ENCODE measurements at regions not wholly inside any gene's neighbourhood (a gene's known extent, or its start where the extent isn't known, plus 50 kb on each side); places are given as distances from the start of the nearest gene placed in this dataset.
"Not testable (repeated sequence)": the region's sequence is repeated elsewhere in the genome, so short reads cannot be mapped to it uniquely, and the experiment has no call there.

GRCh38 chr4:105068516-105068915, 78.2 kb upstream of the TET2 start:
- ChIA-PET CTCF (interaction anchor here (0.6 kb wide), 1 partner anchor 216 kb away, joined by 5 read pairs; no protein-coding TSS in a partner anchor), POLR2A (ENCODE audit: low non-redundant PET) (no interaction called here)
- DNase-seq (ENCODE audit: low spot score) = no peak
- TF ChIP-seq CTCF (conservative IDR thresholded peaks at IDR 0.05; ENCODE audit: low read depth) = no peak
- H3K27ac ChIP-seq = no peak overlapping the region

- CTCF ChIA-PET; DNase-seq (ENCODE audit: low spot score); POLR2A ChIA-PET (ENCODE audit: low non-redundant PET); H3K27ac ChIP-seq: not testable (repeated sequence)
These were observed 74.6 kb upstream of the TET2 start for GRCh38 chr4:105072095-105072494.

GRCh38 chr4:105074097-105074496, 72.6 kb upstream of the TET2 start:
- CTCF ChIA-PET = no interaction called here
- POLR2A ChIA-PET (ENCODE audit: low non-redundant PET) = no interaction called here
- no peak overlapping the region for H3K27ac ChIP-seq
- DNase-seq (ENCODE audit: low spot score) = no peak
- no peak for TF ChIP-seq CTCF (conservative IDR thresholded peaks at IDR 0.05; ENCODE audit: low read depth)

DNA sequence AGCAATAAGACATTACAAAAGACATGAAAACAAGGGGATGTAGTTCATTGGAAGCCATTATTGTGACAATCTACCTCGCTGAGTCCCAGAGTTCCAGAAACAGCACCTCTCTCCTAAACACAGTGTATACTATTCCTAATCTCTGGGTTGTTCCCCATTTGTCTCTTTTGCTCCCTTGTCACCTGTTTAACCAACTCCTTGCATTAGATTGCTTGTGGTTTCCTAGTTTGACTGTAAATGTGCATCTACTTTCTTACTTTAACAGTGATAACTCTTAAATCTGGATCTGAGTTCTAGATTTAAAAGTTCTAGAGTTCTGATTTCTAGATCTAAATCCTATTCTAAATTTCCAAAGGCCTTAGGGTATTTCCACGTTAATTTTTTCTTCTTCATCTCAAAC, 71.6 kb upstream of the TET2 start:
- no peak overlapping the region for H3K27ac ChIP-seq
- no peak for DNase-seq (ENCODE audit: low spot score)
- POLR2A ChIA-PET (ENCODE audit: low non-redundant PET) = no interaction called here
- CTCF ChIA-PET = no interaction called here
- no peak for TF ChIP-seq CTCF (conservative IDR thresholded peaks at IDR 0.05; ENCODE audit: low read depth)

DNA sequence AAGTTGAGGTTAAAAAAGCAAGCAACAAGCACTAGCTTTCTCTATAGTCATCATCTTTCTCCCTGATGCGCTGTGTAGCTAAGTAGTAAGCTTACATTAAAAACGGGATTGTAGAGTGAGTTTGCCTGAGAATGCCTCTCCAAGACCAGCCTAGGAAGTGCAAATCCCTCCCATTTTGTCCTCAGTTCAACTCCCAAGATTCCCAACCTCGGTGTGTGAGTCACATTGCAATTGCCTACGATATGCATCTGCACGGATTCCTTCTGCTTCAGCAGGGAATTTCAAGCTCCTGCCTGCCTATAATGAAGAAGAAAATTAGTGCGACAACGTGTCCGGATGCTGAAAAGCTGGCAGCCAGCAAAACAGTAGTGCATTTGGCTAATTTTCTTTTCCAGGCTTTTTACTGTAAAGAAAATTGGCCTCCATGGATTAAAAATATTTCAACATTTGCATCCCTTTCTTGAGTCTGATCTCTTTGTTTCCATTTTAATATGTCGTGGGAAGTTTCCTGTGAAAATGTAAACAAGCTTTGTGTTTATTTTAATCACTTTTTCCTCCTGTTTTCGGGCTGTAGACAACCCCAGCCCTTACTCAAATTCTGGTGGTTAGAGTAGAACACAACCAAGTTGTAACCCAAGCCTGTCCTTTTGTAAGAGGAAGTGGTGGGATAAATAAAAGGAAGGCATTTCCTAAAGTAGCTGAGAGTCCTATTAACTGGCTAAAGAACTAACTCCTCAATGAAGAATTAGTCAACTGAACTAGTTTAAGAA, 58.4 kb upstream of the TET2 start:
- CTCF ChIA-PET = interaction anchor here (0.8 kb wide), 1 partner anchor 47 kb away, joined by 4 read pairs; no protein-coding TSS in a partner anchor
- peak; percentile 59 for DNase-seq (ENCODE audit: low spot score)
- peak overlapping the region; percentile 63; the same call in 1 of the 2 replicates for H3K27ac ChIP-seq
- no peak for TF ChIP-seq CTCF (conservative IDR thresholded peaks at IDR 0.05; ENCODE audit: low read depth)
- POLR2A ChIA-PET (ENCODE audit: low non-redundant PET) = interaction anchor here (0.5 to 0.8 kb wide), 2 partner anchors 11 to 21 kb away, joined by 3 read pairs; no protein-coding TSS in a partner anchor

DNA sequence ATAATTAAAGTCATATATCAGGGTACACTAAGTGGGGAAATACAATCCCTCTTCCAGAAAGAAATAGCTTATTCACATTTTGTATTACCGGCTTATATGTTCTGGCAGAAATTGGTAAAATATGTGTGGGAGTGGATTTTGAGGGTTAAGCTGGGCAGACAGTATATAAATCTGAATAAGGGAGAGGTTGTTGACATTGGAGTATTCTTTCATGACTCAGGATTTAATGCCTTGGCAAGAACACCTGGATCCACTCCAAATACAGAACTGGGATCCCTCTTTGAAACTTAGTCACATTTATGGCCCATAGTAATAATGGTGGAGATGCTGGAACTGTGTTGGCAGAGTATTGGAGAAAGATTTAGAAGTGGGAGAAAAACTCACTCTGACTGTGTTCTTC, 54.3 kb upstream of the TET2 start:
- CTCF ChIA-PET = no interaction called here
- no peak for TF ChIP-seq CTCF (conservative IDR thresholded peaks at IDR 0.05; ENCODE audit: low read depth)
- POLR2A ChIA-PET (ENCODE audit: low non-redundant PET) = interaction anchor here (0.7 kb wide), 1 partner anchor 54 kb away, joined by 3 read pairs; no protein-coding TSS in a partner anchor

DNA sequence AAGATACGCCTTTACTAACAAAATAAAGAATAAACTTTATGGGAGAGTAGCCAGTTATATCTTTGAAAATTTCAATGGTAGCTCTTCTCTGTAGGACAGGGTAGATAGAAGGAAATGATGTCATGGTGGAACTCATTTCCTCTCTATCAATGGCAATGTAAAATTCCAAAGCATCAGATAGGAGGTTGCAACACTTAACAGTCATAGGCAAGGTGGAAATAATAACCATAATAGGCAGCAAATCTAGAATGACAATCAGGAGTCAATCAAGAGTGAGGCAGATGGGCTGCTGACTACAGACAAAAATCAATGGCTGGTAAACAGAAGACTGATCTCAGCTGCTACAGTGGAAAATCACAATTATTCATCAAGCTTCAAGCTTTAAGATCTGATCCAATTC, 53.9 kb upstream of the TET2 start:
- POLR2A ChIA-PET (ENCODE audit: low non-redundant PET) = no interaction called here
- H3K27ac ChIP-seq = no peak overlapping the region
- CTCF ChIA-PET = no interaction called here
- no peak for TF ChIP-seq CTCF (conservative IDR thresholded peaks at IDR 0.05; ENCODE audit: low read depth)
- peak; percentile 22 for DNase-seq (ENCODE audit: low spot score)

More for the DNA sequence above, 54.3 kb upstream of the TET2 start:
- no peak overlapping the region for H3K27ac ChIP-seq
- DNase-seq (ENCODE audit: low spot score) = peak; percentile 63

Data from RWPE1 (cell line).